ENCODE measurements at regions not wholly inside any gene's neighbourhood (a gene's known extent, or its start where the extent isn't known, plus 50 kb on each side); places are given as distances from the start of the nearest gene placed in this dataset.

- DNase-seq, result no peak
Observed at GRCh38 chr4:180799798-180800197, 1443.4 kb upstream of the TENM3 start.

GRCh38 chr4:180805101-180805500 lies 1438.1 kb upstream of the TENM3 start:
- DNase-seq, result no peak

- DNase-seq, result no peak
Observed at GRCh38 chr4:180808862-180809261, 1434.3 kb upstream of the TENM3 start.

- peak; percentile 27 for DNase-seq
Observed at GRCh38 chr4:180809439-180809838, 1433.8 kb upstream of the TENM3 start.

- no peak for DNase-seq
Observed at GRCh38 chr4:180810581-180810980, 1432.6 kb upstream of the TENM3 start.

GRCh38 chr4:180811556-180811955 lies 1431.6 kb upstream of the TENM3 start:
- peak; percentile 74 for DNase-seq

GRCh38 chr4:180812783-180813182 lies 1430.4 kb upstream of the TENM3 start:
- no peak for DNase-seq

- DNase-seq, result no peak
Observed at GRCh38 chr4:180814875-180815417, 1428.3 kb upstream of the TENM3 start.

GRCh38 chr4:180817529-180817928 lies 1425.7 kb upstream of the TENM3 start:
- no peak for DNase-seq

- DNase-seq, result no peak
Observed at GRCh38 chr4:180823108-180823507, 1420.1 kb upstream of the TENM3 start.

GRCh38 chr4:180827232-180828009 lies 1415.8 kb upstream of the TENM3 start:
- peak; percentile 11 for DNase-seq

GRCh38 chr4:180828455-180829018 lies 1414.7 kb upstream of the TENM3 start:
- DNase-seq, result peak; percentile 14

GRCh38 chr4:180832073-180832472 lies 1411.1 kb upstream of the TENM3 start:
- DNase-seq, result no peak

GRCh38 chr4:180840142-180840541 lies 1403.1 kb upstream of the TENM3 start:
- no peak for DNase-seq

- DNase-seq, result no peak
Observed at GRCh38 chr4:180850318-180850940, 1392.8 kb upstream of the TENM3 start.

- DNase-seq, result no peak
Observed at GRCh38 chr4:180852738-180853137, 1390.5 kb upstream of the TENM3 start.

- DNase-seq, result no peak
Observed at GRCh38 chr4:180855184-180855583, 1388.0 kb upstream of the TENM3 start.

- no peak for DNase-seq
Observed at GRCh38 chr4:180860089-180860720, 1383.0 kb upstream of the TENM3 start.

GRCh38 chr4:180861651-180862050 lies 1381.6 kb upstream of the TENM3 start:
- DNase-seq, result no peak

GRCh38 chr4:180866933-180867643 lies 1376.1 kb upstream of the TENM3 start:
- DNase-seq, result no peak

GRCh38 chr4:180870623-180871022 lies 1372.6 kb upstream of the TENM3 start:
- DNase-seq, result no peak

GRCh38 chr4:180898305-180898704 lies 1344.9 kb upstream of the TENM3 start:
- DNase-seq, result no peak

- no peak for DNase-seq
Observed at GRCh38 chr4:180900781-180901180, 1342.4 kb upstream of the TENM3 start.
